ENCODE measurements at regions not wholly inside any gene's neighbourhood (a gene's known extent, or its start where the extent isn't known, plus 50 kb on each side); places are given as distances from the start of the nearest gene placed in this dataset.

GRCh38 chr13:56850852-56851251, 289.9 kb upstream of the PRR20A start:
- TF ChIP-seq CTCF (conservative IDR thresholded peaks at IDR 0.05; ENCODE audit: low read depth, low read length) (no peak), EZH2 (IDR thresholded peaks at IDR 0.05; ENCODE audit: low read length, unreplicated experiment) (no peak)

All from PC-3 (cell line).